Fibroblast of lung (primary cell): ENCODE measurements at regions not wholly inside any gene's neighbourhood (a gene's known extent, or its start where the extent isn't known, plus 50 kb on each side); places are given as distances from the start of the nearest gene placed in this dataset.
A peak's percentile ranks its signal among the peaks of the same experiment; 100 is the strongest.

Source experiments
- DNase-seq, 2 donors: peaks; one replicate each; pipeline versions ENCODE4 v3.0.0 to v3.0.0-alpha.2; 2010; ENCODE audit warnings: low read depth in 2 of 2
- H2AFZ ChIP-seq: 2 replicates; pipeline ENCODE4 v1.5.1; 2012; ENCODE audit warnings: low read length, control low read depth, inconsistent platforms
- H3K27ac ChIP-seq: 2 replicates; pipeline ENCODE4 v1.5.1; 2011; ENCODE audit warnings: low read length, control low read depth; ENCODE audit not compliant: insufficient read depth
- H3K27me3 ChIP-seq: 2 replicates; pipeline ENCODE4 v1.5.1; 2011; ENCODE audit warnings: mild to moderate bottlenecking, low read length; ENCODE audit not compliant: control insufficient read depth, insufficient read depth
- H3K36me3 ChIP-seq: 2 replicates; pipeline ENCODE4 v1.5.1; 2011; ENCODE audit warnings: low read length; ENCODE audit not compliant: control insufficient read depth, insufficient read depth
- H3K4me1 ChIP-seq: 2 replicates; pipeline ENCODE4 v1.5.1; 2011; ENCODE audit warnings: low read length; ENCODE audit not compliant: control insufficient read depth, insufficient read depth; ENCODE audit errors: extremely low read depth
- H3K4me2 ChIP-seq: 2 replicates; pipeline ENCODE4 v1.5.1; 2011; ENCODE audit warnings: low read length, control low read depth; ENCODE audit not compliant: insufficient read depth; ENCODE audit errors: extremely low read depth
- H3K4me3 ChIP-seq, 4 experiments: fragments of 200-600 bp in 1 of 4; sonication (generic) in 1 of 4; replicated peaks in 1 of 4; 2 replicates each; pipeline ENCODE4 v1.5.1; 2011 to 2016; ENCODE audit warnings: low read length in 4 of 4, low read depth in 3 of 4, mild to moderate bottlenecking in 3 of 4, control low read depth in 2 of 4, inconsistent platforms in 1 of 4, mixed read lengths in 1 of 4; ENCODE audit not compliant: insufficient read depth in 1 of 4; ENCODE audit errors: control extremely low read depth in 1 of 4
- H3K79me2 ChIP-seq: 2 replicates; pipeline ENCODE4 v1.5.1; 2012; ENCODE audit warnings: mild to moderate bottlenecking, low read length, inconsistent platforms; ENCODE audit not compliant: control insufficient read depth, insufficient read depth
- H3K9ac ChIP-seq: 2 replicates; pipeline ENCODE4 v1.5.1; 2011; ENCODE audit warnings: mild to moderate bottlenecking, low read length, control low read depth; ENCODE audit not compliant: insufficient read depth
- H3K9me3 ChIP-seq: 2 replicates; pipeline ENCODE4 v1.5.1; 2012; ENCODE audit warnings: low read depth, low read length; ENCODE audit not compliant: control insufficient read depth, insufficient read depth
- H4K20me1 ChIP-seq: 2 replicates; pipeline ENCODE4 v1.5.1; 2011; ENCODE audit warnings: low read length; ENCODE audit not compliant: control insufficient read depth, insufficient read depth; ENCODE audit errors: extremely low read depth
- CTCF ChIP-seq, 2 donors: IDR thresholded peaks in 1 of 2; conservative IDR thresholded peaks in 1 of 2; 1 replicate in 1 of 2; 2 replicates in 1 of 2; pipeline ENCODE4 v1.5.1; 2011 to 2012; ENCODE audit warnings: low read length in 2 of 2, control low read depth in 1 of 2, inconsistent platforms in 1 of 2, low read depth in 1 of 2, mild to moderate bottlenecking in 1 of 2
- EZH2 ChIP-seq: IDR thresholded peaks from 2 replicates; pipeline ENCODE4 v1.5.1; 2012; ENCODE audit warnings: low read length, control low read depth, mild to moderate bottlenecking; ENCODE audit errors: missing control alignments

GRCh38 chr18:40407909-40408308, 1547.1 kb upstream of the PIK3C3 start:
- no peaks in the 10 kb centered on the region for H3K36me3 ChIP-seq
- TF ChIP-seq EZH2 (no peak), CTCF (conservative IDR thresholded peaks at IDR 0.05 in 1 of 2, IDR thresholded peaks at IDR 0.05 in 1 of 2; ENCODE audit: low read depth in 1 of 2, low read length in 2 of 2) (no peak)
- H3K9me3 ChIP-seq: no peaks in the 10 kb centered on the region
- DNase-seq: peak; percentile 64 to 72
- no peak overlapping the region for H3K4me3 ChIP-seq
- H3K4me1 ChIP-seq: no peaks in the 10 kb centered on the region
- H3K79me2 ChIP-seq: no peaks in the 10 kb centered on the region
- H3K27ac ChIP-seq: no peak overlapping the region
- H3K9ac ChIP-seq: no peak overlapping the region
- H2AFZ ChIP-seq: no peak overlapping the region
- no peaks in the 10 kb centered on the region for H4K20me1 ChIP-seq
- no peaks in the 10 kb centered on the region for H3K27me3 ChIP-seq
- H3K4me2 ChIP-seq: no peak overlapping the region

- DNase-seq: peak; percentile 23 to 30
- TF ChIP-seq EZH2: no peak
- Histone ChIP-seq H2AFZ (no peak overlapping the region), H3K27me3 (no peaks in the 10 kb centered on the region), H3K9me3 (no peaks in the 10 kb centered on the region), H3K27ac (no peak overlapping the region), H4K20me1 (no peaks in the 10 kb centered on the region), H3K36me3 (no peaks in the 10 kb centered on the region), H3K4me2 (no peak overlapping the region), H3K4me3 (no peak overlapping the region), H3K79me2 (no peaks in the 10 kb centered on the region), H3K4me1 (no peaks in the 10 kb centered on the region), H3K9ac (no peak overlapping the region)
Measured at GRCh38 chr18:40404284-40404683, 1550.8 kb upstream of the PIK3C3 start.

GRCh38 chr18:40402052-40402451, 1553.0 kb upstream of the PIK3C3 start:
- H4K20me1 ChIP-seq: no peaks in the 10 kb centered on the region
- H3K27me3 ChIP-seq: no peaks in the 10 kb centered on the region
- no peak for DNase-seq
- no peaks in the 10 kb centered on the region for H3K9me3 ChIP-seq
- no peak overlapping the region for H3K4me3 ChIP-seq
- TF ChIP-seq EZH2: no peak
- TF ChIP-seq CTCF (conservative IDR thresholded peaks at IDR 0.05 in 1 of 2, IDR thresholded peaks at IDR 0.05 in 1 of 2; ENCODE audit: low read depth in 1 of 2, low read length in 2 of 2): no peak
- no peak overlapping the region for H3K9ac ChIP-seq
- H3K79me2 ChIP-seq: no peaks in the 10 kb centered on the region
- H3K36me3 ChIP-seq: no peaks in the 10 kb centered on the region
- H3K4me1 ChIP-seq: no peaks in the 10 kb centered on the region
- H3K27ac ChIP-seq: no peak overlapping the region
- H2AFZ ChIP-seq: no peak overlapping the region
- no peak overlapping the region for H3K4me2 ChIP-seq
